ENCODE measurements at regions not wholly inside any gene's neighbourhood (a gene's known extent, or its start where the extent isn't known, plus 50 kb on each side); places are given as distances from the start of the nearest gene placed in this dataset.

DNA sequence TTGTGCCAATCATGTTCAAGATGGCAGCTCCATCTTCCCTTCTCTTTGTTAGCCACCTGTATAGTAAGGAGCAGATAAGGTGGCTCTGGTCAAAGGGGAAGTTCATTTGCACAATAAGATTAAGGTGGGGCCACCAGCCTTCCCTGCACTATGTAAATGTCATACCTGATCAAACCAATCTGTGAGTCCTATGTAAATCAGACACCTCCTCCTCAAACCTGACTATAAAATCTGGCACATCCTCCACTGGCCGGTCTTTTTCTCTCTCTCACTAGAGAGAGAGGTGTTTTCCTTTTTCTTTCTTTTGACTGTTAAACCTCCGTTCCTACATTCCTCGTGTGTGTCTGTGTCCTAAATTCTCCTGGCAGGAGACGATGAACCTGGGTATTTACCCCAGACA, 572.5 kb upstream of the AADAT start:
- TF ChIP-seq CTCF (IDR thresholded peaks at IDR 0.05; ENCODE audit: unreplicated experiment), result no peak
- no TSS peak for BruUV-seq (replicated peaks)
- Mint-ChIP-seq H3K9me3 (ENCODE audit: low read depth, unreplicated experiment) (no peaks in the 10 kb centered on the region), H3K27me3 (ENCODE audit: unreplicated experiment) (no peaks in the 10 kb centered on the region), H3K4me1 (ENCODE audit: low read depth, unreplicated experiment) (no peaks in the 10 kb centered on the region), H3K36me3 (ENCODE audit: insufficient read depth, unreplicated experiment) (no peaks in the 10 kb centered on the region), H3K27ac (ENCODE audit: unreplicated experiment) (no peak overlapping the region), H3K4me3 (ENCODE audit: low read depth, unreplicated experiment) (no peak overlapping the region)
- no peak for DNase-seq
- CTCF ChIA-PET, result no interaction called here
- intact Hi-C loops (cut with micrococcal nuclease; ENCODE audit: unreplicated experiment), result no loop called here

- intact Hi-C loops (cut with micrococcal nuclease; ENCODE audit: unreplicated experiment), result no loop called here
- BruUV-seq (replicated peaks), result no TSS peak
- no peak overlapping the region for H3K27ac Mint-ChIP-seq (ENCODE audit: unreplicated experiment)
- H3K9me3 Mint-ChIP-seq (ENCODE audit: low read depth, unreplicated experiment), result no peaks in the 10 kb centered on the region
- CTCF ChIA-PET, result no interaction called here
- no peaks in the 10 kb centered on the region for H3K36me3 Mint-ChIP-seq (ENCODE audit: insufficient read depth, unreplicated experiment)
- H3K4me1 Mint-ChIP-seq (ENCODE audit: low read depth, unreplicated experiment), result no peaks in the 10 kb centered on the region
- no peak for DNase-seq
- no peak for TF ChIP-seq CTCF (IDR thresholded peaks at IDR 0.05; ENCODE audit: unreplicated experiment)
- H3K4me3 Mint-ChIP-seq (ENCODE audit: low read depth, unreplicated experiment), result no peak overlapping the region
- no peaks in the 10 kb centered on the region for H3K27me3 Mint-ChIP-seq (ENCODE audit: unreplicated experiment)
These were observed 568.0 kb upstream of the AADAT start for GRCh38 chr4:170657761-170658160.

GRCh38 chr4:170656506-170656905, 566.8 kb upstream of the AADAT start:
- H3K4me1 Mint-ChIP-seq (ENCODE audit: low read depth, unreplicated experiment), result no peaks in the 10 kb centered on the region

DNA sequence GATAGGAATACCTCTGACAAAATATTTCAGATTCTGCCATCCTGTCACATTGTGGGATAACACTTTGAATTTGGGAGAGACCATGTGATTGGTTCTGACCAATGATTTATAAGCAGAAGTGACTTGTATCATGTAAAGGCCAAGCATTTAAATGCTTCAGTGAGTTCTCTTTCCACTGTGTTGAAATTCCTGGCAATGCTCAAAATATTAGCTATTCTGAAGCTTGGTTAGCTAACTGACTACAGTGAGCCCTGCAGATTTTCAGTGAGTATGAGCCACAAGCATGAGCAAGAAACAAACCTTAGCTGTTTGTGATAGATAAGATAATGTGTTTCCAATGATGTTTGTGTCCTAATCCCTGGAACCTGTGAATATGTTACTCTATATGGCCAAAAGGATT, 562.8 kb upstream of the AADAT start:
- intact Hi-C loops (cut with micrococcal nuclease; ENCODE audit: unreplicated experiment), result no loop called here
- no peak for TF ChIP-seq CTCF (IDR thresholded peaks at IDR 0.05; ENCODE audit: unreplicated experiment)
- no peaks in the 10 kb centered on the region for H3K36me3 Mint-ChIP-seq (ENCODE audit: insufficient read depth, unreplicated experiment)
- H3K27me3 Mint-ChIP-seq (ENCODE audit: unreplicated experiment), result no peaks in the 10 kb centered on the region
- CTCF ChIA-PET, result no interaction called here
- H3K9me3 Mint-ChIP-seq (ENCODE audit: low read depth, unreplicated experiment), result no peaks in the 10 kb centered on the region
- no peak overlapping the region for H3K27ac Mint-ChIP-seq (ENCODE audit: unreplicated experiment)
- H3K4me1 Mint-ChIP-seq (ENCODE audit: low read depth, unreplicated experiment), result no peaks in the 10 kb centered on the region
- no TSS peak for BruUV-seq (replicated peaks)
- H3K4me3 Mint-ChIP-seq (ENCODE audit: low read depth, unreplicated experiment), result no peak overlapping the region
- DNase-seq, result no peak

More at GRCh38 chr4:170656506-170656905, 566.8 kb upstream of the AADAT start:
- CTCF ChIA-PET, result no interaction called here
- no TSS peak for BruUV-seq (replicated peaks)
- no peaks in the 10 kb centered on the region for H3K27me3 Mint-ChIP-seq (ENCODE audit: unreplicated experiment)
- intact Hi-C loops (cut with micrococcal nuclease; ENCODE audit: unreplicated experiment), result no loop called here
- no peak overlapping the region for H3K4me3 Mint-ChIP-seq (ENCODE audit: low read depth, unreplicated experiment)
- H3K9me3 Mint-ChIP-seq (ENCODE audit: low read depth, unreplicated experiment), result no peaks in the 10 kb centered on the region
- no peaks in the 10 kb centered on the region for H3K36me3 Mint-ChIP-seq (ENCODE audit: insufficient read depth, unreplicated experiment)
- no peak for DNase-seq
- TF ChIP-seq CTCF (IDR thresholded peaks at IDR 0.05; ENCODE audit: unreplicated experiment), result no peak
- H3K27ac Mint-ChIP-seq (ENCODE audit: unreplicated experiment), result no peak overlapping the region

DNA sequence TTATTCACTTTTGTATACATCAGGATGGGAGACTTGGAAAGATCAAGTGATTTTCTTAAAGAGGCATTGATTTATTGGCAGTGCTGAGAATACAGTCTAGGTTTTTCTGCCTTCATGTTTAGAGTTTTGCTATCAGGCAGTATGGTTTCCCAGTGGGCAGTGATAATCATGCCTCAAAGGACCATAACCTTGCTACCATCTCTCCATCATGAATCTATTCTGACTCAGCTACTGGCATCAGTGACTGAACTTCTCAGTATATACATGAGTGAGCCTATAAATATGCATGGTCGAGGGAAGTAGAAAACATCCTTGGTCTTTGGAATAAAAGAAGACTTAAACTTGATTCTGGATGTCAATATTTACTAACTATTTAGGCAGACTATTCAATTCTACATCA, 562.0 kb upstream of the AADAT start:
- CTCF ChIA-PET, result no interaction called here
- no peaks in the 10 kb centered on the region for H3K36me3 Mint-ChIP-seq (ENCODE audit: insufficient read depth, unreplicated experiment)
- no peaks in the 10 kb centered on the region for H3K4me1 Mint-ChIP-seq (ENCODE audit: low read depth, unreplicated experiment)
- BruUV-seq (replicated peaks), result no TSS peak
- no peak overlapping the region for H3K27ac Mint-ChIP-seq (ENCODE audit: unreplicated experiment)
- TF ChIP-seq CTCF (IDR thresholded peaks at IDR 0.05; ENCODE audit: unreplicated experiment), result no peak
- H3K4me3 Mint-ChIP-seq (ENCODE audit: low read depth, unreplicated experiment), result no peak overlapping the region
- no peak for DNase-seq
- H3K9me3 Mint-ChIP-seq (ENCODE audit: low read depth, unreplicated experiment), result no peaks in the 10 kb centered on the region
- no peaks in the 10 kb centered on the region for H3K27me3 Mint-ChIP-seq (ENCODE audit: unreplicated experiment)
- intact Hi-C loops (cut with micrococcal nuclease; ENCODE audit: unreplicated experiment), result no loop called here
